ENCODE measurements at regions not wholly inside any gene's neighbourhood (a gene's known extent, or its start where the extent isn't known, plus 50 kb on each side); places are given as distances from the start of the nearest gene placed in this dataset.

DNA sequence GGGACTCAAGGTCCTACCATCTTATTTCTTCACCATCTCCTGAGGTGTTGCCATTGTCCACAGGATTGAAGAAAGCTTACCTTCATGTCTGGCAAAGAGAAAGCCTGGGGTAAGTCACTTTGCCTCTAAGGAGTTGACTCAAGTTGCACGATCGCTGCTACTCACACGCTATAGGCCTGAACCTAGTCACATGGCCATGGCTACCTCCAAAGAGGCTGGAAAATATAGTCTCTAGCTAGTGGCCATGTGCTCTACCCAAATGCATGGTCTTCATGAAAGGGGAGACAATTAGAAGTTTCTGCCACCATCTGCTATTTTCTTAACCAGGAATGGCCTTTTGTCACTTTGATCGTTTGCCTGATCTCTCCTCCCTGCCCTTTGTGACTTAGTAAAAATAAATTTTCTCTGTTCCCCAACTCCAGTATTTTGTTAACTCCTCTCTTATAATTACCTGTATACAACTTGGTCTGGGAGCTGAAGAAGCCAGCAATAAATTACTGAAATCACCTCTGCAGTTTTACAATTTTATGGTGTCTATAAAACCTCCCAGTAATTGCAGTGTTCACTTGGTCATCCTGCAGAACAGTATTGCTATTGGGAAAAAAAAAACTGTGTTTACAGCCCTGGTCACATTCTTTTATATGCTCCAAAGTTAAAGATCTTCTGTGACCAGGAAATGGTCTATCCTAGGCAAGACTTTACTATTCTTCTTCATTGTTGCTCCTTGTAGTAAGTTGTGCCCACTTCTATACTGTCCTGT, 126.7 kb upstream of the TSPAN5 start:
- H3K4me1 ChIP-seq: no peaks in the 10 kb centered on the region
- DNase-seq (ENCODE audit: extremely low spot score): no peak
- intact Hi-C loops (cut with DNase I): no loop called here
- no peaks in the 10 kb centered on the region for H3K27me3 ChIP-seq
- no peaks in the 10 kb centered on the region for H3K9me3 ChIP-seq
- H3K27ac ChIP-seq (replicated peaks in 1 of 4): no peak overlapping the region
- H3K36me3 ChIP-seq: no peaks in the 10 kb centered on the region
- no peak for TF ChIP-seq POLR2A (IDR thresholded peaks at IDR 0.05; ENCODE audit: low read depth)
- no peak for TF ChIP-seq POLR2AphosphoS5 (IDR thresholded peaks at IDR 0.05)
- TF ChIP-seq, protein P1, sequence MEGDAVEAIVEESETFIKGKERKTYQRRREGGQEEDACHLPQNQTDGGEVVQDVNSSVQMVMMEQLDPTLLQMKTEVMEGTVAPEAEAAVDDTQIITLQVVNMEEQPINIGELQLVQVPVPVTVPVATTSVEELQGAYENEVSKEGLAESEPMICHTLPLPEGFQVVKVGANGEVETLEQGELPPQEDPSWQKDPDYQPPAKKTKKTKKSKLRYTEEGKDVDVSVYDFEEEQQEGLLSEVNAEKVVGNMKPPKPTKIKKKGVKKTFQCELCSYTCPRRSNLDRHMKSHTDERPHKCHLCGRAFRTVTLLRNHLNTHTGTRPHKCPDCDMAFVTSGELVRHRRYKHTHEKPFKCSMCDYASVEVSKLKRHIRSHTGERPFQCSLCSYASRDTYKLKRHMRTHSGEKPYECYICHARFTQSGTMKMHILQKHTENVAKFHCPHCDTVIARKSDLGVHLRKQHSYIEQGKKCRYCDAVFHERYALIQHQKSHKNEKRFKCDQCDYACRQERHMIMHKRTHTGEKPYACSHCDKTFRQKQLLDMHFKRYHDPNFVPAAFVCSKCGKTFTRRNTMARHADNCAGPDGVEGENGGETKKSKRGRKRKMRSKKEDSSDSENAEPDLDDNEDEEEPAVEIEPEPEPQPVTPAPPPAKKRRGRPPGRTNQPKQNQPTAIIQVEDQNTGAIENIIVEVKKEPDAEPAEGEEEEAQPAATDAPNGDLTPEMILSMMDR (IDR thresholded peaks at IDR 0.05): no peak
- TF ChIP-seq EP300 (IDR thresholded peaks at IDR 0.05): no peak
- H3K4me3 ChIP-seq: no peak overlapping the region
- 95% methylated on average over 4 of the region's 4 CpGs for WGBS

DNA sequence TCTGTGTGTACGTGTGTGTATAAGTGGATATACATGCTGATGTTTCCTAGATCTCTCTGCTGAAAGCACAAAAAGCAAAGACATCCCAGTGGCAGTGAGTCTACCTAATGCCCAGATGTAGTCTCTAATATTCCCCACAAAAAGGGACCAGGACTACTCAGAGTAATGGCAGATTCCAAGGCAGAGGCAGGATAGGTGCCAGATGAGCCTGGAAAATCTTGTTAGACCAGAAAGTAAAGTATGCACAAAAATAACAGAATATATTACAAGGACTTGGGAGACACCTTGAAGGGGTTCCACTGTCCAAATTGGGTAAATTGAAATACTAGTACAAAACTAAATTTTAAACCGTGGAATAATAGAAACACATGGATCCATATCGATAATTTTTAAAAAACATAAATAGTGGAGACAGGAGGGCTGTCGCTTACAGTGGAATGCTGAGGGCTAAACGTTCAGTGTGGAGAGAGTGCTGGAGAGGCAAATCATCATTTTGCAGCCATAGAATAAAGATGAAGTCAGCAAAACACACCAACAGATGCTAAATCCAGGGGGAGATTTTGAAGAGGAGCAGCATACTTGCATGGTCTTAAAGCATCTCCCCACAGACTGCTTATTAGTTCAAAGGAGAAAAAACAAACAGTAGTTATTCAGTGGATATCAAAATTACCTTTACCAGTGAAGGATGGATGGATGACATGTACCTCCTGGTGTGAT, 123.4 kb upstream of the TSPAN5 start:
- H3K27ac ChIP-seq (replicated peaks in 1 of 4): no peak overlapping the region
- H3K36me3 ChIP-seq: no peaks in the 10 kb centered on the region
- no peak for DNase-seq (ENCODE audit: extremely low spot score)
- no peaks in the 10 kb centered on the region for H3K4me1 ChIP-seq
- no peaks in the 10 kb centered on the region for H3K27me3 ChIP-seq
- no peak overlapping the region for H3K4me3 ChIP-seq
- TF ChIP-seq, protein P1 (IDR thresholded peaks at IDR 0.05): no peak
- TF ChIP-seq POLR2AphosphoS5 (IDR thresholded peaks at IDR 0.05) (no peak), POLR2A (IDR thresholded peaks at IDR 0.05; ENCODE audit: low read depth) (no peak), EP300 (IDR thresholded peaks at IDR 0.05) (no peak)
- 70% methylated on average over 5 of the region's 5 CpGs for WGBS
- no peaks in the 10 kb centered on the region for H3K9me3 ChIP-seq
- intact Hi-C loops (cut with DNase I): no loop called here

DNA sequence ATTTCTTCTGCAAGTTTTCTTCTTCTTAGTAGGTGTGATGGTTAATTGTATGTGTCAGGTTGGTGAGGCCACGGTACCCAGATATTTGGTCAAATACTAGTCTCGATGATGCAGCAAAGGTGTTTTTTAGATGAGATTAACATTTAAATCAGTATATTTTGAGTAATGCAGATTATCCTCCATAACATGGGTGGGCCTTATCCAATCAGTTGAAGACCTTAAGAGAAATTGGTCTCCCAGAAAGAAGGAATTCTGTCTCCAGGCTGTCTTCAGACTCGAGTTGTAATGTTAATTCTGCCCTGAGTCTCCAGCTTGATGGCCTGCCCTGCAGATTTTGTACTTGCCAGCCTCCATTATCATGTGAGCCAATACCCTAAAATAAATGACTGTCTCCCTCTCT, 122.5 kb upstream of the TSPAN5 start:
- no peak overlapping the region for H3K27ac ChIP-seq (replicated peaks in 1 of 4)
- H3K9me3 ChIP-seq: no peaks in the 10 kb centered on the region
- intact Hi-C loops (cut with DNase I): no loop called here
- WGBS: 70% methylated on average over 3 of the region's 3 CpGs
- H3K4me3 ChIP-seq: no peak overlapping the region
- no peak for DNase-seq (ENCODE audit: extremely low spot score)
- H3K27me3 ChIP-seq: no peaks in the 10 kb centered on the region
- H3K36me3 ChIP-seq: no peaks in the 10 kb centered on the region
- TF ChIP-seq POLR2A (IDR thresholded peaks at IDR 0.05; ENCODE audit: low read depth): no peak
- no peak for TF ChIP-seq EP300 (IDR thresholded peaks at IDR 0.05)
- no peak for TF ChIP-seq POLR2AphosphoS5 (IDR thresholded peaks at IDR 0.05)
- TF ChIP-seq, protein P1 (IDR thresholded peaks at IDR 0.05): no peak
- no peaks in the 10 kb centered on the region for H3K4me1 ChIP-seq

DNA sequence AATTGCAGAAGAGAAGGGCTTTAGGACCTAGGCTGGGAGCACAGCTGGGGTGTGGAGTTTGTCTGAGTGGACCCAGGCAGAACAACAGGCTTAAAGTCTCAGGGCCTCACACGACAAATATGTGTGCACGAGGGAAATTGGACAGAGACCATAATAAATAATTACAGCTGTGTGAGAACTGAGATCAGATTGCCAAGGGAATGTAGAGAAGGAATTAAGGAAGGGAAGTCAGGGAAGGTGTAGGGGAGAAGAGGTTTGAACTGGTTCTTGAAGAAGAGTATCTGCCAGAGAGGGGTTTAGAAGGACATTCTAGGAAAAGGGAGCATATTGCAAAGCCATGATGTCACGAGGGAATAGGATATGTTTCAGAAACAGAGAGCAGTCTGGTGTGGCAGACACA, 120.7 kb upstream of the TSPAN5 start:
- no peak for DNase-seq (ENCODE audit: extremely low spot score)
- Histone ChIP-seq H3K4me1 (no peaks in the 10 kb centered on the region), H3K27me3 (no peaks in the 10 kb centered on the region), H3K27ac (replicated peaks in 1 of 4) (no peak overlapping the region), H3K9me3 (no peaks in the 10 kb centered on the region), H3K4me3 (no peak overlapping the region), H3K36me3 (no peaks in the 10 kb centered on the region)
- 60% methylated on average over 3 of the region's 3 CpGs for WGBS
- intact Hi-C loops (cut with DNase I): no loop called here
- no peak for TF ChIP-seq POLR2A (IDR thresholded peaks at IDR 0.05; ENCODE audit: low read depth)
- TF ChIP-seq POLR2AphosphoS5 (IDR thresholded peaks at IDR 0.05): no peak
- TF ChIP-seq EP300 (IDR thresholded peaks at IDR 0.05): no peak
- TF ChIP-seq, protein P1 (IDR thresholded peaks at IDR 0.05): no peak
